ENCODE measurements at regions not wholly inside any gene's neighbourhood (a gene's known extent, or its start where the extent isn't known, plus 50 kb on each side); places are given as distances from the start of the nearest gene placed in this dataset.

- no peak overlapping the region for H3K9ac ChIP-seq (ENCODE audit: insufficient read depth, low read length, poor library complexity, severe bottlenecking)
- peaks cover 41 to 47% of the 10 kb centered on the region in 2 donors for H3K4me1 ChIP-seq (ENCODE audit: control insufficient read depth in 1 of 2, insufficient read depth in 2 of 2, low read length in 2 of 2)
- no peaks in the 10 kb centered on the region for H4K20me1 ChIP-seq (ENCODE audit: insufficient read depth, low read length)
- H3K9me3 ChIP-seq (replicated peaks in 1 of 2; ENCODE audit: control insufficient read depth in 1 of 2, insufficient read depth in 1 of 2, low read length in 2 of 2): no peaks in the 10 kb centered on the region
- WGBS (ENCODE audit: insufficient coverage): 100% methylated on average over 1 of the region's 8 CpGs
- Mint-ChIP-seq H3K36me3 (no peaks in the 10 kb centered on the region), H3K27me3 (ENCODE audit: low read depth in 3 of 3) (no peaks in the 10 kb centered on the region), H3K27ac (peak overlapping the region in 1 of 7 donors; percentile 1), H3K4me3 (no peak overlapping the region), H3K9me3 (peaks cover 0 to 2% (median 0%) of the 10 kb centered on the region in 7 donors), H3K4me1 (peaks cover 40% of the 10 kb centered on the region)
- peak overlapping the region; percentile 54 for H2AFZ ChIP-seq (ENCODE audit: insufficient read depth, low read depth, low read length, poor library complexity, severe bottlenecking)
- H3K27ac ChIP-seq (ENCODE audit: low read depth in 1 of 2, low read length in 2 of 2): no peak overlapping the region
- no peak overlapping the region for H3K4me3 ChIP-seq (replicated peaks in 1 of 3; ENCODE audit: low read depth in 2 of 3, low read length in 3 of 3)
- H3K4me2 ChIP-seq (replicated peaks; ENCODE audit: extremely low read depth, low read length, poor library complexity, severe bottlenecking): no peak overlapping the region
- H3K27me3 ChIP-seq (ENCODE audit: control insufficient read depth in 2 of 2, insufficient read depth in 2 of 2, low read length in 2 of 2): no peaks in the 10 kb centered on the region
- no peaks in the 10 kb centered on the region for H3K79me2 ChIP-seq (ENCODE audit: insufficient read depth, low read length)
- TF ChIP-seq CTCF (IDR thresholded peaks at IDR 0.05): no peak
- no peaks in the 10 kb centered on the region for H3K36me3 ChIP-seq (replicated peaks in 1 of 2; ENCODE audit: control insufficient read depth in 1 of 2, insufficient read depth in 2 of 2, low read length in 2 of 2)
- intact Hi-C loops (cut with micrococcal nuclease): loop anchor here (5.0 to 10.0 kb wide), 2 partner anchors 63 to 66 kb away; no protein-coding TSS in a partner anchor
- no peak for DNase-seq
These were observed 327.4 kb downstream of the SHQ1 start for GRCh38 chr3:72520690-72521308.

GRCh38 chr3:72519946-72520604 is 328.2 kb downstream of the SHQ1 start:
- intact Hi-C loops (cut with micrococcal nuclease): loop anchor here (5.0 to 10.0 kb wide), 2 partner anchors 63 to 65 kb away; no protein-coding TSS in a partner anchor
- H3K4me2 ChIP-seq (replicated peaks; ENCODE audit: extremely low read depth, low read length, poor library complexity, severe bottlenecking): peak overlapping the region; percentile 7
- H2AFZ ChIP-seq (ENCODE audit: insufficient read depth, low read depth, low read length, poor library complexity, severe bottlenecking): peak overlapping the region; percentile 54
- H3K36me3 ChIP-seq (replicated peaks in 1 of 2; ENCODE audit: control insufficient read depth in 1 of 2, insufficient read depth in 2 of 2, low read length in 2 of 2): no peaks in the 10 kb centered on the region
- no peak overlapping the region for H3K4me3 ChIP-seq (replicated peaks in 1 of 3; ENCODE audit: low read depth in 2 of 3, low read length in 3 of 3)
- H3K79me2 ChIP-seq (ENCODE audit: insufficient read depth, low read length): no peaks in the 10 kb centered on the region
- peaks cover 44% of the 10 kb centered on the region for H3K4me1 Mint-ChIP-seq
- peak; percentile 23 to 58 (median 48) for DNase-seq
- peak overlapping the region in 1 of 2 donors; percentile 28 for H3K27ac ChIP-seq (ENCODE audit: low read depth in 1 of 2, low read length in 2 of 2)
- no peaks in the 10 kb centered on the region for H3K27me3 ChIP-seq (ENCODE audit: control insufficient read depth in 2 of 2, insufficient read depth in 2 of 2, low read length in 2 of 2)
- 90% methylated on average over 4 of the region's 4 CpGs for WGBS (ENCODE audit: insufficient coverage)
- H3K27me3 Mint-ChIP-seq (ENCODE audit: low read depth in 3 of 3): no peaks in the 10 kb centered on the region
- no peaks in the 10 kb centered on the region for H3K36me3 Mint-ChIP-seq
- H3K27ac Mint-ChIP-seq: peak overlapping the region in 4 of 7 donors; percentile 59 to 79 (median 72)
- no peak for TF ChIP-seq CTCF (IDR thresholded peaks at IDR 0.05)
- no peaks in the 10 kb centered on the region for H4K20me1 ChIP-seq (ENCODE audit: insufficient read depth, low read length)
- H3K9ac ChIP-seq (ENCODE audit: insufficient read depth, low read length, poor library complexity, severe bottlenecking): no peak overlapping the region
- no peaks in the 10 kb centered on the region for H3K9me3 ChIP-seq (replicated peaks in 1 of 2; ENCODE audit: control insufficient read depth in 1 of 2, insufficient read depth in 1 of 2, low read length in 2 of 2)
- H3K9me3 Mint-ChIP-seq: no peaks in the 10 kb centered on the region
- peaks cover 41 to 47% of the 10 kb centered on the region in 2 donors for H3K4me1 ChIP-seq (ENCODE audit: control insufficient read depth in 1 of 2, insufficient read depth in 2 of 2, low read length in 2 of 2)
- H3K4me3 Mint-ChIP-seq: peak overlapping the region in 1 of 2 donors; percentile 60
